ENCODE measurements at regions not wholly inside any gene's neighbourhood (a gene's known extent, or its start where the extent isn't known, plus 50 kb on each side); places are given as distances from the start of the nearest gene placed in this dataset.

DNA sequence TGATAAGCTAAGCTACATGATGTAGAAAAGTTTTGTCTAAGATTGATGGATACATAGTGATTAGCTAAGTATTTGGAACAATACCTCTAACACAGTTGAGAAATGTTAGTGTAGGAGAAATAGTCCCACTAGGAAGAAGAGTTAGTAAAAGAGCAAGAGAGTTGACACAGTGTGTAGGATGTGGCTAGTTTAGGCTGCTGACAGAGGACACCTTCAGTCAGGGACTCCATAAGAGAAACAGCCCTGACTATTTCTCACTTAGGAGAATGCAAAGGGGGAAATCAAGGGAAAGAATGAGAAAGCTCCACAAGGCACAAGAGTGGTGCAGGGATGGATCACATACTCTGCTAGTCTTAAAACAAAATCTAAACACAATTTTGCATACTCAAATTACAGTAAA, 613.7 kb downstream of the SLC16A7 start:
- TF ChIP-seq, protein P1, sequence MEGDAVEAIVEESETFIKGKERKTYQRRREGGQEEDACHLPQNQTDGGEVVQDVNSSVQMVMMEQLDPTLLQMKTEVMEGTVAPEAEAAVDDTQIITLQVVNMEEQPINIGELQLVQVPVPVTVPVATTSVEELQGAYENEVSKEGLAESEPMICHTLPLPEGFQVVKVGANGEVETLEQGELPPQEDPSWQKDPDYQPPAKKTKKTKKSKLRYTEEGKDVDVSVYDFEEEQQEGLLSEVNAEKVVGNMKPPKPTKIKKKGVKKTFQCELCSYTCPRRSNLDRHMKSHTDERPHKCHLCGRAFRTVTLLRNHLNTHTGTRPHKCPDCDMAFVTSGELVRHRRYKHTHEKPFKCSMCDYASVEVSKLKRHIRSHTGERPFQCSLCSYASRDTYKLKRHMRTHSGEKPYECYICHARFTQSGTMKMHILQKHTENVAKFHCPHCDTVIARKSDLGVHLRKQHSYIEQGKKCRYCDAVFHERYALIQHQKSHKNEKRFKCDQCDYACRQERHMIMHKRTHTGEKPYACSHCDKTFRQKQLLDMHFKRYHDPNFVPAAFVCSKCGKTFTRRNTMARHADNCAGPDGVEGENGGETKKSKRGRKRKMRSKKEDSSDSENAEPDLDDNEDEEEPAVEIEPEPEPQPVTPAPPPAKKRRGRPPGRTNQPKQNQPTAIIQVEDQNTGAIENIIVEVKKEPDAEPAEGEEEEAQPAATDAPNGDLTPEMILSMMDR (optimal IDR thresholded peaks at IDR 0.05 in 1 of 3, IDR thresholded peaks at IDR 0.05 in 1 of 3, conservative IDR thresholded peaks at IDR 0.05 in 1 of 3; ENCODE audit: extremely low read depth in 1 of 3, insufficient read depth in 2 of 3, low read length in 3 of 3): no peak
- no peak for TF ChIP-seq EZH2 (IDR thresholded peaks at IDR 0.05; ENCODE audit: low read length)
